SK-N-MC (cell line): ENCODE measurements at regions not wholly inside any gene's neighbourhood (a gene's known extent, or its start where the extent isn't known, plus 50 kb on each side); places are given as distances from the start of the nearest gene placed in this dataset.

ENCODE experiments used
- EZH2 ChIP-seq: fragments of 200-600 bp; sonication (generic); IDR thresholded peaks from one replicate; pipeline ENCODE4 v1.6.1; 2017; ENCODE audit warnings: antibody characterized with exemption
- FOXP2 ChIP-seq: optimal IDR thresholded peaks from 2 replicates; pipeline ENCODE3; 2011; ENCODE audit warnings: mild to moderate bottlenecking, moderate library complexity; ENCODE audit not compliant: insufficient read depth; ENCODE audit errors: extremely low read length, control extremely low read depth

DNA sequence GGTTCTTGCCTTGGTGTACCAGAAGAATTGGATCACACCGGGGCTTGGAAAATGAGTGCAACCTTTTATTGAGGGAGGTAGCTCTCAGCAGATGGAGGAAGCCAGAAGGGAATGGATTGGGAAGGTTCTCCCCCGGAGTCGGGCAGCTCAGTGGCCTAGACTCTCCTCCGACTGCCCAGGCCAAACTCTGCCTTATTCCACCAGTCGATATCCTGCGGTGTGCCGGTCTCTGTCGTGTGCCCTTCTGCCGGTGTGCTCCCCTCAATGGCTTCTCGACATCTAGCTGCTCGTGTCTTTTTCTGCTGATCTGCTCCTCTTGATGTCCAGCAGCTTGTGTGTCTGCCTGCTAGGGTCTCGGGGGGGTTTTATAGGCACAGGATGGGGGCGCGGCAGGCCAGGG lies 87.4 kb upstream of the CCL21 start:
- no peak for TF ChIP-seq EZH2
- no peak for TF ChIP-seq FOXP2
